Inflammatory macrophage treated with lipopolysaccharide for 1 hour (primary cell): ENCODE measurements at regions not wholly inside any gene's neighbourhood (a gene's known extent, or its start where the extent isn't known, plus 50 kb on each side); places are given as distances from the start of the nearest gene placed in this dataset.

Experiments
- DNase-seq, 2 donors: peaks; one replicate each; pipeline ENCODE4 v3.0.0-alpha.2; 2020 to 2022

GRCh38 chr12:13745111-13745860, 236.1 kb downstream of the GRIN2B start:
- DNase-seq, result no peak

GRCh38 chr12:13744561-13744960, 236.8 kb downstream of the GRIN2B start:
- DNase-seq, result no peak

- DNase-seq, result no peak
Observed at GRCh38 chr12:13740149-13740545, 241.3 kb downstream of the GRIN2B start.

- DNase-seq, result no peak
Observed at GRCh38 chr12:13735734-13736133, 245.7 kb downstream of the GRIN2B start.

GRCh38 chr12:13734584-13735152, 246.7 kb downstream of the GRIN2B start:
- no peak for DNase-seq

- DNase-seq, result no peak
Observed at GRCh38 chr12:13727707-13728195, 253.7 kb downstream of the GRIN2B start.

- DNase-seq, result no peak
Observed at GRCh38 chr12:13725049-13725448, 256.4 kb downstream of the GRIN2B start.

GRCh38 chr12:13724136-13724535, 257.3 kb downstream of the GRIN2B start:
- no peak for DNase-seq

GRCh38 chr12:13719986-13720385, 261.4 kb downstream of the GRIN2B start:
- DNase-seq, result no peak

GRCh38 chr12:13718271-13718670, 263.1 kb downstream of the GRIN2B start:
- no peak for DNase-seq

GRCh38 chr12:13716119-13716518, 265.3 kb downstream of the GRIN2B start:
- DNase-seq, result no peak

GRCh38 chr12:13713556-13714410, 267.6 kb downstream of the GRIN2B start:
- DNase-seq, result no peak

GRCh38 chr12:13707829-13708228, 273.6 kb downstream of the GRIN2B start:
- DNase-seq, result no peak

- no peak for DNase-seq
Observed at GRCh38 chr12:13702381-13702780, 279.0 kb downstream of the GRIN2B start.

GRCh38 chr12:13701502-13701901, 279.9 kb downstream of the GRIN2B start:
- no peak for DNase-seq

GRCh38 chr12:13697973-13698372, 283.4 kb downstream of the GRIN2B start:
- no peak for DNase-seq

- DNase-seq, result no peak
Observed at GRCh38 chr12:13695781-13696180, 285.6 kb downstream of the GRIN2B start.

GRCh38 chr12:13692332-13692731, 289.1 kb downstream of the GRIN2B start:
- DNase-seq, result no peak

- no peak for DNase-seq
Observed at GRCh38 chr12:13691598-13691997, 289.8 kb downstream of the GRIN2B start.

- no peak for DNase-seq
Observed at GRCh38 chr12:13687633-13688032, 293.8 kb downstream of the GRIN2B start.

- no peak for DNase-seq
Observed at GRCh38 chr12:13686260-13686659, 295.1 kb downstream of the GRIN2B start.

GRCh38 chr12:13680916-13681315, 300.5 kb downstream of the GRIN2B start:
- DNase-seq, result no peak

GRCh38 chr12:13676880-13677279, 304.5 kb downstream of the GRIN2B start:
- no peak for DNase-seq
